Thoracic aorta (tissue), 2 donors: ENCODE measurements at regions not wholly inside any gene's neighbourhood (a gene's known extent, or its start where the extent isn't known, plus 50 kb on each side); places are given as distances from the start of the nearest gene placed in this dataset.

ENCODE experiments used
- ATAC-seq: fragments of 150-250 bp; one replicate; pipeline ENCODE4 v1.8.0; 2017; ENCODE audit warnings: low read depth; ENCODE audit not compliant: insufficient number of reproducible peaks, low FRiP score
- DNase-seq: peaks from one replicate; pipeline ENCODE4 v3.0.0-alpha.2; 2020; ENCODE audit warnings: low spot score
- H3K27ac ChIP-seq, 2 donors: fragments of 200-600 bp; sonication (generic); 1 replicate in 1 of 2; 2 replicates in 1 of 2; pipeline ENCODE4 v1.5.1; 2016; ENCODE audit warnings: mild to moderate bottlenecking in 2 of 2, moderate library complexity in 2 of 2
- H3K27me3 ChIP-seq: fragments of 200-600 bp; sonication (generic); replicated peaks from 2 replicates; pipeline ENCODE4 v1.6.0; 2016; ENCODE audit warnings: mild to moderate bottlenecking; ENCODE audit not compliant: insufficient read depth
- H3K36me3 ChIP-seq: fragments of 200-600 bp; sonication (generic); one replicate; pipeline ENCODE4 v1.5.1; 2016
- H3K4me1 ChIP-seq, 2 donors: fragments of 200-600 bp; sonication (generic); 1 replicate in 1 of 2; 2 replicates in 1 of 2; pipeline versions ENCODE4 v1.5.1 to v1.6.0; 2016; ENCODE audit warnings: low read depth in 2 of 2, mild to moderate bottlenecking in 1 of 2; ENCODE audit not compliant: control insufficient read depth in 1 of 2
- H3K4me3 ChIP-seq: fragments of 200-600 bp; sonication (generic); 2 replicates; pipeline ENCODE4 v1.5.1; 2016; ENCODE audit warnings: mild to moderate bottlenecking
- H3K9me3 ChIP-seq: fragments of 200-600 bp; sonication (generic); 2 replicates; pipeline ENCODE4 v1.5.1; 2016
- CTCF ChIP-seq: fragments of 200-600 bp; sonication (generic); IDR thresholded peaks from one replicate; pipeline ENCODE4 v1.5.1; 2019; ENCODE audit warnings: antibody characterized with exemption

- Histone ChIP-seq H3K4me3 (no peak overlapping the region), H3K9me3 (no peaks in the 10 kb centered on the region), H3K27me3 (no peaks in the 10 kb centered on the region), H3K27ac (no peak overlapping the region), H3K4me1 (no peaks in the 10 kb centered on the region), H3K36me3 (no peaks in the 10 kb centered on the region)
- TF ChIP-seq CTCF, result no peak
- no peak for DNase-seq
- no peak for ATAC-seq
Observed at GRCh38 chr1:5200006-5200405, 545.6 kb downstream of the AJAP1 start.

- H3K36me3 ChIP-seq, result no peaks in the 10 kb centered on the region
- no peak overlapping the region for H3K27ac ChIP-seq
- no peak overlapping the region for H3K4me3 ChIP-seq
- no peaks in the 10 kb centered on the region for H3K27me3 ChIP-seq
- TF ChIP-seq CTCF, result no peak
- no peaks in the 10 kb centered on the region for H3K4me1 ChIP-seq
- ATAC-seq, result no peak
- no peak for DNase-seq
- H3K9me3 ChIP-seq, result no peaks in the 10 kb centered on the region
Observed at GRCh38 chr1:5198328-5198727, 543.9 kb downstream of the AJAP1 start.

- H3K4me1 ChIP-seq, result no peaks in the 10 kb centered on the region
- TF ChIP-seq CTCF, result no peak
- H3K27ac ChIP-seq, result no peak overlapping the region
- no peak for DNase-seq
- H3K36me3 ChIP-seq, result no peaks in the 10 kb centered on the region
- H3K27me3 ChIP-seq, result no peaks in the 10 kb centered on the region
- ATAC-seq, result no peak
- H3K4me3 ChIP-seq, result no peak overlapping the region
- H3K9me3 ChIP-seq, result no peaks in the 10 kb centered on the region
Observed at GRCh38 chr1:5191470-5191869, 537.1 kb downstream of the AJAP1 start.

GRCh38 chr1:5189384-5189783 lies 535.0 kb downstream of the AJAP1 start:
- H3K4me1 ChIP-seq, result no peaks in the 10 kb centered on the region
- H3K36me3 ChIP-seq, result no peaks in the 10 kb centered on the region
- ATAC-seq (no peak), DNase-seq (no peak)
- H3K27ac ChIP-seq, result no peak overlapping the region
- H3K27me3 ChIP-seq, result no peaks in the 10 kb centered on the region
- TF ChIP-seq CTCF, result no peak
- no peak overlapping the region for H3K4me3 ChIP-seq
- H3K9me3 ChIP-seq, result no peaks in the 10 kb centered on the region

GRCh38 chr1:5165762-5166161 lies 511.4 kb downstream of the AJAP1 start:
- no peak for ATAC-seq
- no peak for TF ChIP-seq CTCF
- Histone ChIP-seq H3K9me3 (no peaks in the 10 kb centered on the region), H3K36me3 (no peaks in the 10 kb centered on the region), H3K4me3 (no peak overlapping the region), H3K27ac (no peak overlapping the region), H3K4me1 (no peaks in the 10 kb centered on the region), H3K27me3 (no peaks in the 10 kb centered on the region)
- DNase-seq, result no peak
